Heart right ventricle (tissue), 16 donors: ENCODE measurements at regions not wholly inside any gene's neighbourhood (a gene's known extent, or its start where the extent isn't known, plus 50 kb on each side); places are given as distances from the start of the nearest gene placed in this dataset.

Experiments used
- ATAC-seq, 8 donors: fragments of 200-7000 bp; cut with Tn5 transposase; one replicate each; pipeline ENCODE4 v1.9.1; 2020; ENCODE audit warnings: mild to moderate bottlenecking in 8 of 8, moderate library complexity in 8 of 8, moderate number of reproducible peaks in 1 of 8
- DNase-seq, 2 donors: peaks; one replicate each; pipeline ENCODE4 v3.0.0-alpha.2; 2020
- H3K27ac ChIP-seq, 10 donors: fragments of 200-600 bp; sonication (generic) in 2 of 10; one replicate each; pipeline versions ENCODE4 v1.5.0 to v1.8.0; 2020 to 2022; ENCODE audit warnings: mild to moderate bottlenecking in 3 of 10
- H3K27me3 ChIP-seq, 7 donors: fragments of 200-600 bp; one replicate each; pipeline ENCODE4 v1.8.0; 2021 to 2022; ENCODE audit warnings: mild to moderate bottlenecking in 2 of 7
- H3K36me3 ChIP-seq, 9 donors: fragments of 200-600 bp; sonication (generic) in 1 of 9; one replicate each; pipeline versions ENCODE4 v1.5.0 to v1.8.0; 2020 to 2022; ENCODE audit warnings: mild to moderate bottlenecking in 2 of 9
- H3K4me1 ChIP-seq, 9 donors: fragments of 200-600 bp; sonication (generic) in 1 of 9; one replicate each; pipeline versions ENCODE4 v1.5.0 to v1.8.0; 2020 to 2022; ENCODE audit warnings: mild to moderate bottlenecking in 4 of 9
- H3K4me3 ChIP-seq, 10 donors: fragments of 200-600 bp; sonication (generic) in 2 of 10; one replicate each; pipeline versions ENCODE4 v1.5.0 to v1.8.0; 2020 to 2022; ENCODE audit warnings: mild to moderate bottlenecking in 7 of 10, moderate library complexity in 2 of 10
- H3K9me3 ChIP-seq, 11 donors: fragments of 200-600 bp in 10 of 11; sonication (generic) in 2 of 11; one replicate each; pipeline versions ENCODE4 v1.5.0 to v1.8.0; 2013 to 2022; ENCODE audit warnings: mild to moderate bottlenecking in 2 of 11, control low read depth in 1 of 11, moderate library complexity in 1 of 11
- WGBS, 2 donors: extraction: QIAGEN DNeasy Blood & Tissue Kit; methylation state at CpG; one replicate each; pipeline ENCODE4 v1.1.7; 2013; ENCODE audit warnings: inconsistent platforms in 1 of 2; 5-methylcytosine and 5-hydroxymethylcytosine counted together
- intact Hi-C, 10 donors: fragments of 100-400 bp; cut with DNase I; formaldehyde crosslinking; loops; one replicate each; pipeline versions ENCODE4 v1.11.1 to v1.14.2; 2022
- TF ChIP-seq, protein P1 (sequence below), 9 donors: fragments of 200-600 bp; sonication (generic) in 2 of 9; IDR thresholded peaks; one replicate each; pipeline versions ENCODE4 v1.5.0 to v1.8.0; 2021 to 2022; ENCODE audit warnings: antibody characterized with exemption in 9 of 9, mild to moderate bottlenecking in 5 of 9, moderate library complexity in 1 of 9
- donor health status: Arrhythmogenic right ventricular cardiomyopathy.
- donor health status: ischemic (EF 13 %, LVEDD 7.1; RV severe dilation, severe dysfunction).
- donor health status: healthy with polysubstance abuse.
- donor health status: DM: no; HTN: yes; CAD: no.
- donor health status: DM: no; HTN: no; CAD: no.
- donor health status: ischemic (EF 25% LVEDD 6.9; RV normal size, moderate dysfunction).
- donor health status: ischemic (EF 25% LVEDD 5.7; RV mildly dilated, moderate dysfunction).
- donor health status: healthy.
- donor health status: DM: yes; HTN: yes; CAD: no.
- donor health status: Ischemic cardiomyopathy.
- donor health status: ischemic (EF 35%, LVEDD 5.7; RV mildly dilated, moderate dysfunction).
- donor health status: nonischemic (EF 11% LVEDD 7.7; RV severe dilation, severe dysfunction).
- donor health status: DM: yes; HTN: yes; CAD: no.
- donor health status: PGD.
- donor health status: ischemic (EF 29% LVEDD 5.4; RV normal size, mild dysfunction).
- donor health status: nonischemic (EF 23%, LVEDD 6.1; RV moderate dilation, normal function).

DNA sequence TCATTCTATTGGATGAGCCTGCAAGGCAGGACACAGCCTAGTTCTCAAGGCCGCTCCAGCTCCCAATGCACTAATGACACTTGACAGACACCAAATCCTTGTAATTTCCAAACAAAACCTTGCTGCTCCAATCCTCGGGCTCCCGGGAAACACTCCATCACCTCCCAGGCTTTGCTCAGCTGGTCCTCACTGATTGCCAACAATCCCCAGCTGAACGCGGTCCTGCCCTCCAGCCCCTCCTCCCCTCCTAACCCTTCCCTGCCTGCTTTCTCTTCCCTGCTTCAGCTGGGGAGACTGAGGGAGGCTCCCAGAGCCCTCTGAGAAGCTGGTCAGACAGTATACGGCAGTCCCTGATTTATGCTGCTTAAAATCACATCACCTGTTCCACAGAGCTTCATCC lies 114.4 kb upstream of the TNR start:
- no peak overlapping the region for H3K27ac ChIP-seq
- H3K36me3 ChIP-seq = no peaks in the 10 kb centered on the region
- intact Hi-C loops = no loop called here
- DNase-seq (no peak), ATAC-seq (peak in 2 of 8 donors; percentile 20 to 38)
- TF ChIP-seq, protein P1, sequence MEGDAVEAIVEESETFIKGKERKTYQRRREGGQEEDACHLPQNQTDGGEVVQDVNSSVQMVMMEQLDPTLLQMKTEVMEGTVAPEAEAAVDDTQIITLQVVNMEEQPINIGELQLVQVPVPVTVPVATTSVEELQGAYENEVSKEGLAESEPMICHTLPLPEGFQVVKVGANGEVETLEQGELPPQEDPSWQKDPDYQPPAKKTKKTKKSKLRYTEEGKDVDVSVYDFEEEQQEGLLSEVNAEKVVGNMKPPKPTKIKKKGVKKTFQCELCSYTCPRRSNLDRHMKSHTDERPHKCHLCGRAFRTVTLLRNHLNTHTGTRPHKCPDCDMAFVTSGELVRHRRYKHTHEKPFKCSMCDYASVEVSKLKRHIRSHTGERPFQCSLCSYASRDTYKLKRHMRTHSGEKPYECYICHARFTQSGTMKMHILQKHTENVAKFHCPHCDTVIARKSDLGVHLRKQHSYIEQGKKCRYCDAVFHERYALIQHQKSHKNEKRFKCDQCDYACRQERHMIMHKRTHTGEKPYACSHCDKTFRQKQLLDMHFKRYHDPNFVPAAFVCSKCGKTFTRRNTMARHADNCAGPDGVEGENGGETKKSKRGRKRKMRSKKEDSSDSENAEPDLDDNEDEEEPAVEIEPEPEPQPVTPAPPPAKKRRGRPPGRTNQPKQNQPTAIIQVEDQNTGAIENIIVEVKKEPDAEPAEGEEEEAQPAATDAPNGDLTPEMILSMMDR (IDR thresholded peaks at IDR 0.05) = no peak
- peaks cover 0 to 8% (median 0%) of the 10 kb centered on the region in 7 donors for H3K27me3 ChIP-seq
- H3K9me3 ChIP-seq = no peaks in the 10 kb centered on the region
- H3K4me1 ChIP-seq = no peaks in the 10 kb centered on the region
- WGBS, 2 donors = 38 to 39% methylated on average over 6 of the region's 6 CpGs
- no peak overlapping the region for H3K4me3 ChIP-seq

DNA sequence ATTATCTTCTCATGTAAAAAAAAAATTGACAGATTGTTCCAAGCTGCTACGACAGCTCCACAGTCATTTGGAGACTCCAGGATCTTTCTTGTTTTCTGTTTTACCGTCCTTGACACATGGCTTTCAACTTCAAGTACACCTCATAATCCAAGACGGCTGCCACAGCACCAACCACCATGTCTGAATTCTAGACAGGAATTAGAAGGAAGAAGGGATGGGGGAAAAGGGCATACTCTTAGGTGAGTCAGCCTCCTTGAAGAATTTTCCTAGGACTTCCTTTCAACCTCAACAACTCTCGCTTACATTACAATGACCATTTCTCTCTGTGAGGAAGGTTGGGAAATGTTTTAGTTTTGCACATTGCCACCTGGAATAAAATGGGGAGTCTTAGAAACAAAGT lies 110.3 kb upstream of the TNR start:
- Histone ChIP-seq H3K27me3 (peaks cover 0 to 8% (median 0%) of the 10 kb centered on the region in 7 donors), H3K4me1 (no peaks in the 10 kb centered on the region), H3K9me3 (no peaks in the 10 kb centered on the region), H3K4me3 (no peak overlapping the region), H3K27ac (no peak overlapping the region), H3K36me3 (no peaks in the 10 kb centered on the region)
- TF ChIP-seq, protein P1 (IDR thresholded peaks at IDR 0.05) = no peak
- intact Hi-C loops = no loop called here
- no peak for DNase-seq
- WGBS, 2 donors = 86 to 91% methylated on average over 4 of the region's 4 CpGs
- ATAC-seq = no peak

DNA sequence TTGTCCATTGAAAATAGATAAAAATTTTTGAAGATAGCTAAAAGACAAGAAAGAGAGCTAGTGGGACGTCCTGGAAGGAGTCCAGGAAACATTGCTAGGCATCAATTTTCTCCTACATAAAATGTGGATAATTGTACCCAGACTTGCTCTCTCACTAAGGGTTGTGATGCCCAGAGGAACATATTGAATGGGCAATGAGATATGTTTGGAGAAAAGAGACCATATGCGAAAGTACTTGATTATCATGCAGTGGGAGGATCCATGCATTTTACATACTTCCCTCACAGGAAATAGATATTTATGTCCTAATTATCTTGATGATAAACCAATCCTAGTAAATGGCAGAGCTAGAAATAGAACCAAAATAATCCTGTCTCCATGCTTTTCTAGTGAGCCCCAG lies 108.4 kb upstream of the TNR start:
- Histone ChIP-seq H3K4me1 (no peaks in the 10 kb centered on the region), H3K36me3 (no peaks in the 10 kb centered on the region), H3K9me3 (no peaks in the 10 kb centered on the region), H3K4me3 (no peak overlapping the region), H3K27me3 (peaks cover 0 to 8% (median 0%) of the 10 kb centered on the region in 7 donors), H3K27ac (no peak overlapping the region)
- DNase-seq = no peak
- TF ChIP-seq, protein P1 (IDR thresholded peaks at IDR 0.05) = no peak
- WGBS, 2 donors = 76 to 82% methylated on average over 2 of the region's 2 CpGs
- no peak for ATAC-seq
- intact Hi-C loops = no loop called here

DNA sequence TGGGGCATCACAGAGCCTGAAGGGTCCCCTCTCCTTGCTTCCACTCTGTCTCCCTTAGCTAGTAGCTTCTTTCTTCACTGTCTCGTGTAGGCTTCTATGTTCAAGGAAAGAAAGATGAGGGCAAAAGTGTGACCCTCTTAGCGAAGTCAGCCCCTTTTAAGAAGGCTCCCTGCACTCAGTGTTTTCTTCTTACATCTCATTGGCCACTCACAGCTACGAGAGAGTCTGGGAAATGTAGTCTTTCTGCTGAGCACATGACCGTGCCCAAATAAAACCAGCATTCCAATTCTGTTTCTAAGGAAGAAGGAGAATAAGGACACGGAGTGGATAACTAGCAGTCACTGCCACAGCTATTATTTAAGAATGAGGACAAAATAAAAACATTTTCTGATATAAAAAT lies 104.9 kb upstream of the TNR start:
- TF ChIP-seq, protein P1 (IDR thresholded peaks at IDR 0.05) = no peak
- Histone ChIP-seq H3K9me3 (no peaks in the 10 kb centered on the region), H3K4me3 (no peak overlapping the region), H3K27ac (no peak overlapping the region), H3K4me1 (no peaks in the 10 kb centered on the region), H3K36me3 (no peaks in the 10 kb centered on the region), H3K27me3 (peaks cover 0 to 7% (median 0%) of the 10 kb centered on the region in 7 donors)
- no peak for DNase-seq
- 22 to 23% methylated on average over 5 of the region's 5 CpGs for WGBS, 2 donors
- intact Hi-C loops = no loop called here
- no peak for ATAC-seq
